ENCODE measurements at regions not wholly inside any gene's neighbourhood (a gene's known extent, or its start where the extent isn't known, plus 50 kb on each side); places are given as distances from the start of the nearest gene placed in this dataset.
"Not testable (repeated sequence)": the region's sequence is repeated elsewhere in the genome, so short reads cannot be mapped to it uniquely, and the experiment has no call there.

- TF ChIP-seq, protein P1, sequence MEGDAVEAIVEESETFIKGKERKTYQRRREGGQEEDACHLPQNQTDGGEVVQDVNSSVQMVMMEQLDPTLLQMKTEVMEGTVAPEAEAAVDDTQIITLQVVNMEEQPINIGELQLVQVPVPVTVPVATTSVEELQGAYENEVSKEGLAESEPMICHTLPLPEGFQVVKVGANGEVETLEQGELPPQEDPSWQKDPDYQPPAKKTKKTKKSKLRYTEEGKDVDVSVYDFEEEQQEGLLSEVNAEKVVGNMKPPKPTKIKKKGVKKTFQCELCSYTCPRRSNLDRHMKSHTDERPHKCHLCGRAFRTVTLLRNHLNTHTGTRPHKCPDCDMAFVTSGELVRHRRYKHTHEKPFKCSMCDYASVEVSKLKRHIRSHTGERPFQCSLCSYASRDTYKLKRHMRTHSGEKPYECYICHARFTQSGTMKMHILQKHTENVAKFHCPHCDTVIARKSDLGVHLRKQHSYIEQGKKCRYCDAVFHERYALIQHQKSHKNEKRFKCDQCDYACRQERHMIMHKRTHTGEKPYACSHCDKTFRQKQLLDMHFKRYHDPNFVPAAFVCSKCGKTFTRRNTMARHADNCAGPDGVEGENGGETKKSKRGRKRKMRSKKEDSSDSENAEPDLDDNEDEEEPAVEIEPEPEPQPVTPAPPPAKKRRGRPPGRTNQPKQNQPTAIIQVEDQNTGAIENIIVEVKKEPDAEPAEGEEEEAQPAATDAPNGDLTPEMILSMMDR (IDR thresholded peaks at IDR 0.05), result not testable (repeated sequence)
- TF ChIP-seq POLR2A (IDR thresholded peaks at IDR 0.05), result not testable (repeated sequence)
These were observed 4229.7 kb upstream of the OR11H1 start for GRCh38 chr22:11298126-11298893.
